ENCODE measurements at regions not wholly inside any gene's neighbourhood (a gene's known extent, or its start where the extent isn't known, plus 50 kb on each side); places are given as distances from the start of the nearest gene placed in this dataset.

DNA sequence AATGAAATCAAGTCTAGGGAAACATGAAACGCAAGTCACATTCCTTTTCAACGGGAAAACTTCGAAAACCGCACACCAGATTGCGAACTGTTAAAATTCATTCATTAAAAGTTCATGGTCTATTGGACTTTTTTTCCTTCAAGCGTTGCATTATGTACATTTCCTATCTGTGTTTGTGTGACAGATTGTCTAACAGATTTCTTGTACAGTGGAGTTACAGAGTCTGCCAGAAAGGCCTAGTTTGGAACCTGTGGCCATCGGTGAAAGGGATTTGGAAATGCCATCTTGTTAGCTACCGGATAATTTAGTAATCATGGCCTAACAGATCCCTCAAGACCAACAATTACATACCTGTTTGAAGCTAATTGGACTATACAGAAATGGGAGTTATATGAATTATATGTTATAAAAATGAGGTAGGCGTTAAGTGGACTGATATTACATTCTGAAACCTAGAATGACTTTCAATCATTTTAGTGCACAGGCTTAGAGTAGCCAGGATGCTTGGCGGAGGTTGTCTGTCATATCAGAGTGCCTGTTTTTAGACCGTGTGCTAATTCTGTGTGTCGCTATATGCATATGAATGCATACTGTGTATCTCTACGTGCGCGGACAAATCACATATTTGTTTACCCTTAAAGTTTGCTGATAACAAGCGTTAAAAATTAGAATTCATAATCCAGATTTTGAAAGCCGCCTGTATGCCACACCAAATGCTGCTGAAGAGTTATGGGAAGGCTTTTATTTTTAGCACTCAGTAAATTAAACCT, 885.4 kb upstream of the RBFOX1 start:
- H2AFZ ChIP-seq (replicated peaks; ENCODE audit: low read length, poor library complexity), result no peak overlapping the region
- BruUV-seq (replicated peaks), result no TSS peak
- H4K91ac ChIP-seq (ENCODE audit: insufficient read depth, low read depth, low read length), result no peak overlapping the region
- no peak overlapping the region for H3K4me3 ChIP-seq (ENCODE audit: insufficient read depth, low read depth, low read length)
- POLR2A ChIA-PET (ENCODE audit: unreplicated experiment), result no interaction called here
- no peak overlapping the region for H2BK5ac ChIP-seq (ENCODE audit: low read depth, low read length, poor library complexity, severe bottlenecking)
- H3K4ac ChIP-seq (ENCODE audit: low read depth, low read length), result no peak overlapping the region
- H3K36me3 ChIP-seq (ENCODE audit: control insufficient read depth, insufficient read depth, low read length), result no peaks in the 10 kb centered on the region
- H3K4me2 ChIP-seq (ENCODE audit: low read depth, low read length), result no peak overlapping the region
- H3K9me3 ChIP-seq (ENCODE audit: control insufficient read depth, insufficient read depth, low read length), result peaks cover 14% of the 10 kb centered on the region
- H2BK120ac ChIP-seq (ENCODE audit: low read depth, low read length), result no peak overlapping the region
- H2AK5ac ChIP-seq (ENCODE audit: low read depth, low read length), result no peak overlapping the region
- H3K27ac ChIP-seq (ENCODE audit: insufficient read depth, low read length), result no peak overlapping the region
- no peak overlapping the region for H3K56ac ChIP-seq (ENCODE audit: extremely low read depth, insufficient read depth, low read length)
- H3K79me1 ChIP-seq (ENCODE audit: low read depth in 1 of 2, low read length in 2 of 2), result no peaks in the 10 kb centered on the region
- H4K8ac ChIP-seq (ENCODE audit: low read depth in 2 of 2, low read length in 2 of 2), result no peak overlapping the region
- dilution Hi-C loops (cut with HindIII; ENCODE audit: low sequenced_read_pairs, unreplicated experiment), result no loop called here
- no peak overlapping the region for H3K18ac ChIP-seq (ENCODE audit: low read depth, low read length)
- CTCF ChIA-PET, result no interaction called here
- DNase-seq (no peak), ATAC-seq (ENCODE audit: low read depth) (no peak)
- no peaks in the 10 kb centered on the region for H3K9me1 ChIP-seq (ENCODE audit: insufficient read depth, low read length)
- intact Hi-C loops (cut with micrococcal nuclease), result no loop called here
- no peak overlapping the region for H3K23ac ChIP-seq (ENCODE audit: low read depth, low read length)
- no peak overlapping the region for H2AK9ac ChIP-seq (replicated peaks; ENCODE audit: low read depth, low read length, poor library complexity)
- no peak overlapping the region for H4K5ac ChIP-seq (ENCODE audit: low read depth, low read length)
- in situ Hi-C loops (cut with MboI; ENCODE audit: low sequenced_read_pairs), result no loop called here
- no peaks in the 10 kb centered on the region for H3K27me3 ChIP-seq (ENCODE audit: control insufficient read depth, insufficient read depth, low read length)
- H4K20me1 ChIP-seq (ENCODE audit: insufficient read depth, low read length), result no peaks in the 10 kb centered on the region
- TF ChIP-seq POLR2A (IDR thresholded peaks at IDR 0.05; ENCODE audit: low read depth, low read length) (no peak), CEBPB (IDR thresholded peaks at IDR 0.05; ENCODE audit: low read depth, low read length) (no peak), BHLHE40 (IDR thresholded peaks at IDR 0.05; ENCODE audit: low read depth, low read length) (no peak), MAZ (IDR thresholded peaks at IDR 0.05; ENCODE audit: borderline replicate concordance, low read depth, low read length) (no peak), MAFK (IDR thresholded peaks at IDR 0.05; ENCODE audit: low read depth, low read length) (no peak), SMC3 (IDR thresholded peaks at IDR 0.05; ENCODE audit: low read depth, low read length) (no peak), RCOR1 (IDR thresholded peaks at IDR 0.05; ENCODE audit: insufficient replicate concordance, low read length) (no peak), RFX5 (IDR thresholded peaks at IDR 0.05; ENCODE audit: low read depth, low read length) (no peak), CHD1 (IDR thresholded peaks at IDR 0.05; ENCODE audit: low read depth, low read length) (no peak), USF2 (IDR thresholded peaks at IDR 0.05; ENCODE audit: low read depth, low read length) (no peak), RAD21 (IDR thresholded peaks at IDR 0.05; ENCODE audit: low read length) (no peak), FOS (IDR thresholded peaks at IDR 0.05; ENCODE audit: low read depth, low read length) (no peak), MXI1 (IDR thresholded peaks at IDR 0.05; ENCODE audit: borderline replicate concordance, low read depth, low read length) (no peak), NFE2L2 (IDR thresholded peaks at IDR 0.05; ENCODE audit: low read depth, low read length) (no peak)
- TF ChIP-seq, protein P1, sequence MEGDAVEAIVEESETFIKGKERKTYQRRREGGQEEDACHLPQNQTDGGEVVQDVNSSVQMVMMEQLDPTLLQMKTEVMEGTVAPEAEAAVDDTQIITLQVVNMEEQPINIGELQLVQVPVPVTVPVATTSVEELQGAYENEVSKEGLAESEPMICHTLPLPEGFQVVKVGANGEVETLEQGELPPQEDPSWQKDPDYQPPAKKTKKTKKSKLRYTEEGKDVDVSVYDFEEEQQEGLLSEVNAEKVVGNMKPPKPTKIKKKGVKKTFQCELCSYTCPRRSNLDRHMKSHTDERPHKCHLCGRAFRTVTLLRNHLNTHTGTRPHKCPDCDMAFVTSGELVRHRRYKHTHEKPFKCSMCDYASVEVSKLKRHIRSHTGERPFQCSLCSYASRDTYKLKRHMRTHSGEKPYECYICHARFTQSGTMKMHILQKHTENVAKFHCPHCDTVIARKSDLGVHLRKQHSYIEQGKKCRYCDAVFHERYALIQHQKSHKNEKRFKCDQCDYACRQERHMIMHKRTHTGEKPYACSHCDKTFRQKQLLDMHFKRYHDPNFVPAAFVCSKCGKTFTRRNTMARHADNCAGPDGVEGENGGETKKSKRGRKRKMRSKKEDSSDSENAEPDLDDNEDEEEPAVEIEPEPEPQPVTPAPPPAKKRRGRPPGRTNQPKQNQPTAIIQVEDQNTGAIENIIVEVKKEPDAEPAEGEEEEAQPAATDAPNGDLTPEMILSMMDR (conservative IDR thresholded peaks at IDR 0.05; ENCODE audit: low read depth, low read length), result no peak
- TF ChIP-seq, protein P2, sequence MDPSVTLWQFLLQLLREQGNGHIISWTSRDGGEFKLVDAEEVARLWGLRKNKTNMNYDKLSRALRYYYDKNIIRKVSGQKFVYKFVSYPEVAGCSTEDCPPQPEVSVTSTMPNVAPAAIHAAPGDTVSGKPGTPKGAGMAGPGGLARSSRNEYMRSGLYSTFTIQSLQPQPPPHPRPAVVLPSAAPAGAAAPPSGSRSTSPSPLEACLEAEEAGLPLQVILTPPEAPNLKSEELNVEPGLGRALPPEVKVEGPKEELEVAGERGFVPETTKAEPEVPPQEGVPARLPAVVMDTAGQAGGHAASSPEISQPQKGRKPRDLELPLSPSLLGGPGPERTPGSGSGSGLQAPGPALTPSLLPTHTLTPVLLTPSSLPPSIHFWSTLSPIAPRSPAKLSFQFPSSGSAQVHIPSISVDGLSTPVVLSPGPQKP (IDR thresholded peaks at IDR 0.05; ENCODE audit: borderline replicate concordance, low read depth, low read length), result no peak
- no peak overlapping the region for H2BK15ac ChIP-seq (ENCODE audit: low read depth, low read length)
- no peak overlapping the region for H3K14ac ChIP-seq (replicated peaks; ENCODE audit: low read depth, low read length)
- H3K9ac ChIP-seq (ENCODE audit: low read depth, low read length), result no peak overlapping the region
- no peak overlapping the region for H2BK20ac ChIP-seq (ENCODE audit: low read depth, low read length)
- H3K4me1 ChIP-seq (ENCODE audit: control insufficient read depth, insufficient read depth, low read length), result no peaks in the 10 kb centered on the region
- WGBS, 2 experiments (ENCODE audit: extremely low coverage in 2 of 2, insufficient read length in 1 of 2), result no CpG with 5 or more reads among the region's 17 CpGs
